Liver (tissue), 8 donors: ENCODE measurements at regions not wholly inside any gene's neighbourhood (a gene's known extent, or its start where the extent isn't known, plus 50 kb on each side); places are given as distances from the start of the nearest gene placed in this dataset.

ENCODE experiments used
- DNase-seq: peaks from one replicate; pipeline ENCODE4 v3.0.0-alpha.2; 2017; ENCODE audit warnings: low spot score
- H3K27ac ChIP-seq, 2 donors: one replicate each; pipeline ENCODE4 v1.7.0; 2013; ENCODE audit warnings: inconsistent platforms in 2 of 2, low read length in 2 of 2, control low read depth in 1 of 2, low read depth in 1 of 2, mild to moderate bottlenecking in 1 of 2
- H3K27me3 ChIP-seq, 4 donors: one replicate each; pipeline versions ENCODE4 v1.6.1 to v1.7.0; 2013; ENCODE audit warnings: low read length in 3 of 4, inconsistent platforms in 1 of 4, mild to moderate bottlenecking in 1 of 4, moderate library complexity in 1 of 4; ENCODE audit not compliant: control insufficient read depth in 4 of 4, insufficient read depth in 4 of 4
- H3K36me3 ChIP-seq, 4 donors: one replicate each; pipeline versions ENCODE4 v1.6.1 to v1.7.0; 2013; ENCODE audit warnings: low read length in 3 of 4, mild to moderate bottlenecking in 3 of 4, low read depth in 1 of 4, moderate library complexity in 1 of 4; ENCODE audit not compliant: control insufficient read depth in 4 of 4, insufficient read depth in 3 of 4
- H3K4me1 ChIP-seq, 4 donors: one replicate each; pipeline versions ENCODE4 v1.6.1 to v1.7.0; 2013; ENCODE audit warnings: low read length in 3 of 4, mild to moderate bottlenecking in 3 of 4, moderate library complexity in 1 of 4; ENCODE audit not compliant: control insufficient read depth in 4 of 4, insufficient read depth in 4 of 4
- H3K4me3 ChIP-seq, 3 donors: one replicate each; pipeline versions ENCODE4 v1.6.1 to v1.7.0; 2013; ENCODE audit warnings: low read length in 3 of 3, control low read depth in 1 of 3, low read depth in 1 of 3, mild to moderate bottlenecking in 1 of 3
- H3K9ac ChIP-seq, 2 donors: one replicate each; pipeline ENCODE4 v1.7.0; 2013; ENCODE audit warnings: low read length in 2 of 2, mild to moderate bottlenecking in 2 of 2, moderate library complexity in 2 of 2, control low read depth in 1 of 2, low read depth in 1 of 2
- H3K9me3 ChIP-seq, 4 donors: one replicate each; pipeline versions ENCODE4 v1.6.1 to v1.7.0; 2013; ENCODE audit warnings: low read length in 3 of 4; ENCODE audit not compliant: control insufficient read depth in 4 of 4
- CTCF ChIP-seq: fragments of 150-350 bp; IDR thresholded peaks from 2 replicates; pipeline ENCODE4 v1.5.1; 2017; ENCODE audit warnings: improper control_type of control experiment, low read depth, low read length; ENCODE audit not compliant: missing input control
- FOXA1 ChIP-seq: IDR thresholded peaks from 2 replicates; pipeline ENCODE4 v1.6.1; 2016; ENCODE audit warnings: antibody characterized with exemption
- FOXA2 ChIP-seq: IDR thresholded peaks from 2 replicates; pipeline ENCODE4 v1.6.1; 2016; ENCODE audit warnings: antibody characterized with exemption
- GABPA ChIP-seq, 2 donors: IDR thresholded peaks in 1 of 2; conservative IDR thresholded peaks in 1 of 2; 2 replicates each; pipeline ENCODE4 v1.6.1; 2016; ENCODE audit warnings: antibody characterized with exemption in 2 of 2, mild to moderate bottlenecking in 1 of 2, moderate library complexity in 1 of 2
- HNF4G ChIP-seq: IDR thresholded peaks from 2 replicates; pipeline ENCODE4 v1.6.1; 2016; ENCODE audit warnings: antibody characterized with exemption
- NR2F2 ChIP-seq: IDR thresholded peaks from 2 replicates; pipeline ENCODE4 v1.6.1; 2016; ENCODE audit warnings: antibody characterized with exemption
- RAD21 ChIP-seq, 2 donors: IDR thresholded peaks; 2 replicates each; pipeline ENCODE4 v1.6.1; 2016; ENCODE audit warnings: antibody characterized with exemption in 2 of 2, mild to moderate bottlenecking in 2 of 2
- RXRA ChIP-seq, 2 donors: IDR thresholded peaks; 2 replicates each; pipeline ENCODE4 v1.6.1; 2017 to 2018; ENCODE audit warnings: antibody characterized with exemption in 2 of 2, mild to moderate bottlenecking in 1 of 2
- SP1 ChIP-seq: IDR thresholded peaks from 2 replicates; pipeline ENCODE4 v1.6.1; 2018; ENCODE audit warnings: antibody characterized with exemption, mild to moderate bottlenecking
- YY1 ChIP-seq: IDR thresholded peaks from 2 replicates; pipeline ENCODE4 v1.6.1; 2016; ENCODE audit warnings: antibody characterized with exemption, mild to moderate bottlenecking
- WGBS: extraction: QIAGEN DNeasy Blood & Tissue Kit; methylation state at CpG from one replicate; pipeline ENCODE4 v1.1.7; 2013; 5-methylcytosine and 5-hydroxymethylcytosine counted together
- TF ChIP-seq, protein P1 (sequence below): IDR thresholded peaks from 2 replicates; pipeline ENCODE4 v1.6.1; 2016; ENCODE audit warnings: antibody characterized with exemption, mild to moderate bottlenecking
- TF ChIP-seq, protein P2 (sequence below): IDR thresholded peaks from 2 replicates; pipeline ENCODE4 v1.6.1; 2016; ENCODE audit warnings: antibody characterized with exemption
- donor health status: healthy.
- donor health status: healthy.
- donor health status: healthy.
- donor health status: healthy.
- donor health status: healthy.

GRCh38 chr18:25815659-25816058 lies 274.8 kb downstream of the SS18 start:
- Histone ChIP-seq H3K4me3 (no peak overlapping the region), H3K9me3 (no peaks in the 10 kb centered on the region), H3K27ac (no peak overlapping the region), H3K27me3 (no peaks in the 10 kb centered on the region), H3K9ac (no peak overlapping the region), H3K36me3 (no peaks in the 10 kb centered on the region), H3K4me1 (no peaks in the 10 kb centered on the region)
- TF ChIP-seq RAD21 (IDR thresholded peaks at IDR 0.05): no peak
- no peak for TF ChIP-seq GABPA (IDR thresholded peaks at IDR 0.05 in 1 of 2, conservative IDR thresholded peaks at IDR 0.05 in 1 of 2)
- no peak for TF ChIP-seq FOXA1
- WGBS: 77% methylated on average over 3 of the region's 3 CpGs
- no peak for DNase-seq

GRCh38 chr18:25814841-25815458 lies 275.5 kb downstream of the SS18 start:
- no peak overlapping the region for H3K27ac ChIP-seq
- TF ChIP-seq YY1 (no peak), FOXA2 (no peak), CTCF (no peak), FOXA1 (no peak), GABPA (IDR thresholded peaks at IDR 0.05 in 1 of 2, conservative IDR thresholded peaks at IDR 0.05 in 1 of 2) (no peak), RXRA (IDR thresholded peaks at IDR 0.05) (no peak)
- TF ChIP-seq, protein P1, sequence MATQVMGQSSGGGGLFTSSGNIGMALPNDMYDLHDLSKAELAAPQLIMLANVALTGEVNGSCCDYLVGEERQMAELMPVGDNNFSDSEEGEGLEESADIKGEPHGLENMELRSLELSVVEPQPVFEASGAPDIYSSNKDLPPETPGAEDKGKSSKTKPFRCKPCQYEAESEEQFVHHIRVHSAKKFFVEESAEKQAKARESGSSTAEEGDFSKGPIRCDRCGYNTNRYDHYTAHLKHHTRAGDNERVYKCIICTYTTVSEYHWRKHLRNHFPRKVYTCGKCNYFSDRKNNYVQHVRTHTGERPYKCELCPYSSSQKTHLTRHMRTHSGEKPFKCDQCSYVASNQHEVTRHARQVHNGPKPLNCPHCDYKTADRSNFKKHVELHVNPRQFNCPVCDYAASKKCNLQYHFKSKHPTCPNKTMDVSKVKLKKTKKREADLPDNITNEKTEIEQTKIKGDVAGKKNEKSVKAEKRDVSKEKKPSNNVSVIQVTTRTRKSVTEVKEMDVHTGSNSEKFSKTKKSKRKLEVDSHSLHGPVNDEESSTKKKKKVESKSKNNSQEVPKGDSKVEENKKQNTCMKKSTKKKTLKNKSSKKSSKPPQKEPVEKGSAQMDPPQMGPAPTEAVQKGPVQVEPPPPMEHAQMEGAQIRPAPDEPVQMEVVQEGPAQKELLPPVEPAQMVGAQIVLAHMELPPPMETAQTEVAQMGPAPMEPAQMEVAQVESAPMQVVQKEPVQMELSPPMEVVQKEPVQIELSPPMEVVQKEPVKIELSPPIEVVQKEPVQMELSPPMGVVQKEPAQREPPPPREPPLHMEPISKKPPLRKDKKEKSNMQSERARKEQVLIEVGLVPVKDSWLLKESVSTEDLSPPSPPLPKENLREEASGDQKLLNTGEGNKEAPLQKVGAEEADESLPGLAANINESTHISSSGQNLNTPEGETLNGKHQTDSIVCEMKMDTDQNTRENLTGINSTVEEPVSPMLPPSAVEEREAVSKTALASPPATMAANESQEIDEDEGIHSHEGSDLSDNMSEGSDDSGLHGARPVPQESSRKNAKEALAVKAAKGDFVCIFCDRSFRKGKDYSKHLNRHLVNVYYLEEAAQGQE: no peak
- no peaks in the 10 kb centered on the region for H3K36me3 ChIP-seq
- H3K27me3 ChIP-seq: no peaks in the 10 kb centered on the region
- DNase-seq: no peak
- no peaks in the 10 kb centered on the region for H3K4me1 ChIP-seq
- no peak overlapping the region for H3K4me3 ChIP-seq
- 48% methylated on average over 4 of the region's 4 CpGs for WGBS
- no peaks in the 10 kb centered on the region for H3K9me3 ChIP-seq
- no peak overlapping the region for H3K9ac ChIP-seq

DNA sequence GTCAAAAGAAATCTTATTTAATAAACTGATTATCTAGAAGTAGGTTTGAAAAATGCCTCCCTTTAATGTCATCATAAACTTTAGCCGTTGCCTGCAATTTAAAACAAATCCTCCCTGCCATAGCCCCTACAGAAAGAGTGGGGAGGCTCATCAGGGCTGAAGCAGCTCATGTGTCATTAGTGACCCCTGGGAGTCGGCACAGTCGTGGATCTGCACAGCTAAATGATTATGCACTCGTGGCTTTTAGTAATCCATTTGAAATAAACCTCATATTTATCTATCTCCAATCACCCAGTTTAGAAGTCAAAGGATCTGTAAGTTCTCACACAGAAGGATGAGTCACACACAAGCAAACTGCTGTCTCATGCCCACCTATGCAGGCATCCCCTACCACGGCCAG lies 277.3 kb downstream of the SS18 start:
- DNase-seq: no peak
- Histone ChIP-seq H3K27ac (no peak overlapping the region), H3K4me3 (no peak overlapping the region), H3K9me3 (no peaks in the 10 kb centered on the region), H3K27me3 (no peaks in the 10 kb centered on the region), H3K4me1 (no peaks in the 10 kb centered on the region), H3K9ac (no peak overlapping the region), H3K36me3 (no peaks in the 10 kb centered on the region)
- 68% methylated on average over 5 of the region's 5 CpGs for WGBS
- TF ChIP-seq FOXA1: no peak
- no peak for TF ChIP-seq HNF4G
- TF ChIP-seq RXRA (IDR thresholded peaks at IDR 0.05): no peak
- TF ChIP-seq, protein P2, sequence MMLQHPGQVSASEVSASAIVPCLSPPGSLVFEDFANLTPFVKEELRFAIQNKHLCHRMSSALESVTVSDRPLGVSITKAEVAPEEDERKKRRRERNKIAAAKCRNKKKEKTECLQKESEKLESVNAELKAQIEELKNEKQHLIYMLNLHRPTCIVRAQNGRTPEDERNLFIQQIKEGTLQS: no peak
- TF ChIP-seq FOXA2: no peak
- no peak for TF ChIP-seq NR2F2
- no peak for TF ChIP-seq SP1
